GM18511 (cell line): ENCODE measurements at regions not wholly inside any gene's neighbourhood (a gene's known extent, or its start where the extent isn't known, plus 50 kb on each side); places are given as distances from the start of the nearest gene placed in this dataset.
A peak's percentile ranks its signal among the peaks of the same experiment; 100 is the strongest.

Source experiments
- ATAC-seq: cut with Tn5 transposase; IDR thresholded peaks from one replicate; pipeline ENCODE4 v1.9.1; 2021; ENCODE audit warnings: mild to moderate bottlenecking, moderate library complexity; ENCODE audit not compliant: unreplicated experiment

GRCh38 chr9:110047955-110048402 is 160.0 kb downstream of the C9orf152 start:
- peak; percentile 47 for ATAC-seq

- ATAC-seq: peak; percentile 79
These were observed 159.5 kb downstream of the C9orf152 start for GRCh38 chr9:110048403-110048975.

GRCh38 chr9:110048976-110049698 is 158.8 kb downstream of the C9orf152 start:
- peak; percentile 25 for ATAC-seq

GRCh38 chr9:110049699-110050450 is 158.1 kb downstream of the C9orf152 start:
- peak; percentile 12 for ATAC-seq

- peak; percentile 48 for ATAC-seq
These were observed 157.0 kb downstream of the C9orf152 start for GRCh38 chr9:110050925-110051355.

GRCh38 chr9:110056062-110056461 is 151.9 kb downstream of the C9orf152 start:
- no peak for ATAC-seq

GRCh38 chr9:110058304-110058953 is 149.5 kb downstream of the C9orf152 start:
- ATAC-seq: peak; percentile 63

GRCh38 chr9:110059461-110059860 is 148.5 kb downstream of the C9orf152 start:
- no peak for ATAC-seq

GRCh38 chr9:110064803-110065202 is 143.2 kb downstream of the C9orf152 start:
- ATAC-seq: peak; percentile 41

- ATAC-seq: peak; percentile 87
These were observed 142.4 kb downstream of the C9orf152 start for GRCh38 chr9:110065532-110065931.

- ATAC-seq: no peak
These were observed 140.8 kb downstream of the C9orf152 start for GRCh38 chr9:110066929-110067716.

GRCh38 chr9:110068212-110068611 is 139.7 kb downstream of the C9orf152 start:
- no peak for ATAC-seq

GRCh38 chr9:110069326-110070248 is 138.4 kb downstream of the C9orf152 start:
- ATAC-seq: no peak

- ATAC-seq: no peak
These were observed 135.2 kb downstream of the C9orf152 start for GRCh38 chr9:110072597-110073355.

GRCh38 chr9:110073356-110073905 is 134.5 kb downstream of the C9orf152 start:
- no peak for ATAC-seq

GRCh38 chr9:110076894-110077725 is 130.8 kb downstream of the C9orf152 start:
- no peak for ATAC-seq

- ATAC-seq: no peak
These were observed 130.0 kb downstream of the C9orf152 start for GRCh38 chr9:110077925-110078324.
